ENCODE measurements at regions not wholly inside any gene's neighbourhood (a gene's known extent, or its start where the extent isn't known, plus 50 kb on each side); places are given as distances from the start of the nearest gene placed in this dataset.

DNA sequence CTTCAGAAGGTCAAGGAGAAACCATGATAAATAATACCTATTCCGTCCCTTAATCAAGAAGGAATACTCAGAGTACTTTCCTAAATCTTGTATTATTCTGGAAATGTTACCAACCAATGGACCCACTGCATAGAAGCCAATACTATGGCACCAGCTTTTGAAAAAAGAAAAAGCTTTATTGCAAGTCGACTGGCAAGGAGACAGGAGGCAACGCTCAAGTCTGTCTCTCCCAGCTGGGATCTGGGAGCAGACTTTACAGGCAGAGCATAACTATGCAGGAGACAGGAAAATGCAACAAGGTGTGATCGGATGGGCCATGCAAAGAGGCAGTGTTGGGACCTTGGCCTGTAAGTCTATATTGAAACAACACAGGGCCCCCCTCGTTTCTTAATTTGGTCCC, 132.4 kb downstream of the CHD9NB start:
- TF ChIP-seq, protein P1, sequence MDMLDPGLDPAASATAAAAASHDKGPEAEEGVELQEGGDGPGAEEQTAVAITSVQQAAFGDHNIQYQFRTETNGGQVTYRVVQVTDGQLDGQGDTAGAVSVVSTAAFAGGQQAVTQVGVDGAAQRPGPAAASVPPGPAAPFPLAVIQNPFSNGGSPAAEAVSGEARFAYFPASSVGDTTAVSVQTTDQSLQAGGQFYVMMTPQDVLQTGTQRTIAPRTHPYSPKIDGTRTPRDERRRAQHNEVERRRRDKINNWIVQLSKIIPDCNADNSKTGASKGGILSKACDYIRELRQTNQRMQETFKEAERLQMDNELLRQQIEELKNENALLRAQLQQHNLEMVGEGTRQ (IDR thresholded peaks at IDR 0.05; ENCODE audit: low read length) = no peak
- TF ChIP-seq, protein P2, sequence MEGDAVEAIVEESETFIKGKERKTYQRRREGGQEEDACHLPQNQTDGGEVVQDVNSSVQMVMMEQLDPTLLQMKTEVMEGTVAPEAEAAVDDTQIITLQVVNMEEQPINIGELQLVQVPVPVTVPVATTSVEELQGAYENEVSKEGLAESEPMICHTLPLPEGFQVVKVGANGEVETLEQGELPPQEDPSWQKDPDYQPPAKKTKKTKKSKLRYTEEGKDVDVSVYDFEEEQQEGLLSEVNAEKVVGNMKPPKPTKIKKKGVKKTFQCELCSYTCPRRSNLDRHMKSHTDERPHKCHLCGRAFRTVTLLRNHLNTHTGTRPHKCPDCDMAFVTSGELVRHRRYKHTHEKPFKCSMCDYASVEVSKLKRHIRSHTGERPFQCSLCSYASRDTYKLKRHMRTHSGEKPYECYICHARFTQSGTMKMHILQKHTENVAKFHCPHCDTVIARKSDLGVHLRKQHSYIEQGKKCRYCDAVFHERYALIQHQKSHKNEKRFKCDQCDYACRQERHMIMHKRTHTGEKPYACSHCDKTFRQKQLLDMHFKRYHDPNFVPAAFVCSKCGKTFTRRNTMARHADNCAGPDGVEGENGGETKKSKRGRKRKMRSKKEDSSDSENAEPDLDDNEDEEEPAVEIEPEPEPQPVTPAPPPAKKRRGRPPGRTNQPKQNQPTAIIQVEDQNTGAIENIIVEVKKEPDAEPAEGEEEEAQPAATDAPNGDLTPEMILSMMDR (IDR thresholded peaks at IDR 0.05; ENCODE audit: control extremely low read depth in 1 of 3, insufficient read depth in 1 of 3, low read depth in 1 of 3, low read length in 3 of 3) = no peak
- TF ChIP-seq CREB1 (IDR thresholded peaks at IDR 0.05) (no peak), SP2 (IDR thresholded peaks at IDR 0.05; ENCODE audit: low read length) (no peak), TAF1 (IDR thresholded peaks at IDR 0.05; ENCODE audit: low read depth, low read length) (no peak), EP300 (IDR thresholded peaks at IDR 0.05; ENCODE audit: borderline replicate concordance in 1 of 2, low read depth in 2 of 2, low read length in 2 of 2) (no peak), KDM1A (IDR thresholded peaks at IDR 0.05; ENCODE audit: borderline replicate concordance, low read length) (no peak)
- TF ChIP-seq, protein P3, sequence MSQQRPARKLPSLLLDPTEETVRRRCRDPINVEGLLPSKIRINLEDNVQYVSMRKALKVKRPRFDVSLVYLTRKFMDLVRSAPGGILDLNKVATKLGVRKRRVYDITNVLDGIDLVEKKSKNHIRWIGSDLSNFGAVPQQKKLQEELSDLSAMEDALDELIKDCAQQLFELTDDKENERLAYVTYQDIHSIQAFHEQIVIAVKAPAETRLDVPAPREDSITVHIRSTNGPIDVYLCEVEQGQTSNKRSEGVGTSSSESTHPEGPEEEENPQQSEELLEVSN (IDR thresholded peaks at IDR 0.05) = no peak
